H1 (cell line): ENCODE measurements at regions not wholly inside any gene's neighbourhood (a gene's known extent, or its start where the extent isn't known, plus 50 kb on each side); places are given as distances from the start of the nearest gene placed in this dataset.

ENCODE experiments used
- CTCF ChIA-PET: fragments of 300-600 bp; sonication (Branson Sonifier 250); formaldehyde crosslinking; loops from one replicate; lab custom pipeline; 2021; ENCODE audit not compliant: partially characterized antibody; lab: Charles Lee
- POLR2A ChIA-PET: fragments of 300-600 bp; sonication (Branson Sonifier 250); formaldehyde crosslinking; loops from one replicate; lab custom pipeline; 2021; ENCODE audit warnings: inconsistent platforms; ENCODE audit not compliant: partially characterized antibody; lab: Charles Lee
- DNase-seq, 2 experiments: peaks; one replicate each; pipeline versions ENCODE4 v3.0.0 to v3.0.0-alpha.2; 2010 to 2022; ENCODE audit warnings: low spot score in 2 of 2, low read depth in 1 of 2, mixed read lengths in 1 of 2
- FAIRE-seq: peaks from 2 replicates; lab custom pipeline; 2011; peaks lifted over from hg19 to GRCh38; lab: Jason Lieb, UNC
- H2AFZ ChIP-seq: 2 replicates; pipeline ENCODE4 v1.8.1; 2012; ENCODE audit warnings: low read length, inconsistent platforms
- H2AK5ac ChIP-seq: 2 replicates; pipeline ENCODE4 v1.6.1; 2013; ENCODE audit warnings: low read depth, low read length
- H2BK120ac ChIP-seq: replicated peaks from 2 replicates; pipeline ENCODE3; 2013; ENCODE audit warnings: low read depth, low read length, inconsistent platforms
- H2BK12ac ChIP-seq: 2 replicates; pipeline ENCODE4 v1.6.1; 2013; ENCODE audit warnings: low read depth, low read length
- H2BK15ac ChIP-seq: 2 replicates; pipeline ENCODE4 v1.6.1; 2013; ENCODE audit warnings: low read length
- H2BK20ac ChIP-seq: 2 replicates; pipeline ENCODE4 v1.6.1; 2013; ENCODE audit warnings: low read length
- H2BK5ac ChIP-seq: 2 replicates; pipeline ENCODE4 v1.6.1; 2013; ENCODE audit warnings: low read depth, low read length
- H3K14ac ChIP-seq: 2 replicates; pipeline ENCODE4 v1.6.1; 2013; ENCODE audit warnings: inconsistent platforms; ENCODE audit not compliant: insufficient read length
- H3K18ac ChIP-seq: 2 replicates; pipeline ENCODE4 v1.6.1; 2013; ENCODE audit warnings: low read length; ENCODE audit errors: extremely low read depth
- H3K23ac ChIP-seq: 2 replicates; pipeline ENCODE4 v1.6.1; 2013; ENCODE audit warnings: inconsistent platforms; ENCODE audit not compliant: insufficient read length
- H3K23me2 ChIP-seq: 2 replicates; pipeline ENCODE4 v1.6.1; 2013; ENCODE audit warnings: low read depth, low read length
- H3K27ac ChIP-seq: 2 replicates; pipeline ENCODE4 v1.6.1; 2011; ENCODE audit warnings: low read depth, low read length, inconsistent platforms
- H3K27me3 ChIP-seq, 4 experiments: replicated peaks in 1 of 4; 1 replicate in 1 of 4; 2 replicates in 3 of 4; pipeline versions ENCODE4 v1.6.1 to v1.8.1; 2011 to 2013; ENCODE audit warnings: low read length in 3 of 4, mild to moderate bottlenecking in 3 of 4, inconsistent platforms in 2 of 4, mixed read lengths in 2 of 4, moderate library complexity in 1 of 4; ENCODE audit not compliant: control insufficient read depth in 3 of 4, insufficient read depth in 3 of 4; ENCODE audit errors: extremely low read depth in 1 of 4
- H3K36me3 ChIP-seq, 4 experiments: 2 replicates each; pipeline versions ENCODE4 v1.6.1 to v1.8.1; 2011 to 2013; ENCODE audit warnings: mild to moderate bottlenecking in 4 of 4, low read length in 3 of 4, moderate library complexity in 2 of 4, control low read depth in 1 of 4, inconsistent platforms in 1 of 4; ENCODE audit not compliant: insufficient read depth in 4 of 4, control insufficient read depth in 2 of 4
- H3K4ac ChIP-seq: replicated peaks from 2 replicates; pipeline ENCODE3; 2013; ENCODE audit warnings: low read length, low read depth, mixed read lengths, inconsistent platforms; ENCODE audit not compliant: insufficient read length
- H3K4me1 ChIP-seq, 4 experiments: replicated peaks in 1 of 4; 1 replicate in 1 of 4; 2 replicates in 3 of 4; pipeline versions ENCODE4 v1.6.1 to v1.8.1; 2011 to 2013; ENCODE audit warnings: low read length in 3 of 4, inconsistent platforms in 2 of 4, mixed read lengths in 1 of 4; ENCODE audit not compliant: insufficient read depth in 4 of 4, control insufficient read depth in 3 of 4
- H3K4me2 ChIP-seq, 2 experiments: 2 replicates each; pipeline versions ENCODE4 v1.6.1 to v1.8.1; 2011 to 2013; ENCODE audit warnings: low read depth in 2 of 2, low read length in 2 of 2, control low read depth in 1 of 2, inconsistent platforms in 1 of 2, mild to moderate bottlenecking in 1 of 2; ENCODE audit not compliant: insufficient read depth in 1 of 2
- H3K4me3 ChIP-seq, 4 experiments: fragments of 200-600, 300-600 bp in 1 of 4; sonication (generic), shearing (Covaris generic), sonication (Bioruptor Twin) in 1 of 4; 2 replicates each; pipeline versions ENCODE4 v1.5.1 to v1.8.1; 2011 to 2016; ENCODE audit warnings: low read length in 4 of 4, low read depth in 3 of 4, control low read depth in 2 of 4, inconsistent platforms in 2 of 4, mild to moderate bottlenecking in 2 of 4, mixed read lengths in 1 of 4, moderate library complexity in 1 of 4; ENCODE audit not compliant: insufficient read depth in 2 of 4; ENCODE audit errors: extremely low read depth in 1 of 4
- H3K56ac ChIP-seq: replicated peaks from 2 replicates; pipeline ENCODE3; 2013; ENCODE audit warnings: low read depth, mild to moderate bottlenecking, mixed read lengths, low read length, inconsistent platforms; ENCODE audit not compliant: insufficient read length
- H3K79me1 ChIP-seq: 2 replicates; pipeline ENCODE4 v1.6.1; 2013; ENCODE audit warnings: low read depth, low read length, control low read depth
- H3K79me2 ChIP-seq, 2 experiments: 2 replicates each; pipeline versions ENCODE4 v1.6.1 to v1.8.1; 2012 to 2013; ENCODE audit warnings: low read length in 2 of 2, mild to moderate bottlenecking in 2 of 2, inconsistent platforms in 1 of 2; ENCODE audit not compliant: insufficient read depth in 2 of 2, control insufficient read depth in 1 of 2
- H3K9ac ChIP-seq, 4 experiments: replicated peaks in 1 of 4; 1 replicate in 1 of 4; 2 replicates in 3 of 4; pipeline versions ENCODE4 v1.6.1 to v1.8.1; 2011 to 2013; ENCODE audit warnings: low read depth in 3 of 4, low read length in 3 of 4, control low read depth in 2 of 4, mild to moderate bottlenecking in 2 of 4, moderate library complexity in 2 of 4, inconsistent platforms in 1 of 4; ENCODE audit errors: extremely low read depth in 1 of 4
- H3K9me3 ChIP-seq, 2 experiments: 2 replicates each; pipeline versions ENCODE4 v1.6.1 to v1.8.1; 2012 to 2013; ENCODE audit warnings: mild to moderate bottlenecking in 2 of 2, moderate library complexity in 2 of 2, control low read depth in 1 of 2, inconsistent platforms in 1 of 2, low read depth in 1 of 2, low read length in 1 of 2, mixed read lengths in 1 of 2; ENCODE audit not compliant: insufficient read depth in 2 of 2
- H4K20me1 ChIP-seq, 2 experiments: replicated peaks in 1 of 2; 2 replicates each; pipeline versions ENCODE3 to v1.8.1; 2011 to 2013; ENCODE audit warnings: inconsistent platforms in 2 of 2, low read length in 2 of 2, mild to moderate bottlenecking in 1 of 2; ENCODE audit not compliant: insufficient read depth in 2 of 2, control insufficient read depth in 1 of 2
- H4K5ac ChIP-seq: 2 replicates; pipeline ENCODE4 v1.6.1; 2013; ENCODE audit warnings: low read length, low read depth, mixed read lengths, inconsistent platforms; ENCODE audit not compliant: insufficient read length
- H4K8ac ChIP-seq: 2 replicates; pipeline ENCODE4 v1.8.0; 2013; ENCODE audit warnings: mild to moderate bottlenecking, moderate library complexity, low read length, inconsistent platforms; ENCODE audit not compliant: insufficient read depth; ENCODE audit errors: extremely low read depth
- H4K91ac ChIP-seq: replicated peaks from 2 replicates; pipeline ENCODE3; 2013; ENCODE audit warnings: low read length, mixed read lengths, inconsistent platforms; ENCODE audit not compliant: insufficient read length
- BRCA1 ChIP-seq: IDR thresholded peaks from 2 replicates; pipeline ENCODE4 v1.6.1; 2012; ENCODE audit warnings: low read depth, low read length, improper control_type of control experiment
- CHD2 ChIP-seq: IDR thresholded peaks from 2 replicates; pipeline ENCODE4 v1.6.1; 2012; ENCODE audit warnings: low read length, improper control_type of control experiment
- CTBP2 ChIP-seq: IDR thresholded peaks from 2 replicates; pipeline ENCODE4 v1.7.0; 2011; ENCODE audit warnings: borderline replicate concordance, mild to moderate bottlenecking, moderate library complexity, mixed read lengths, low read length; ENCODE audit not compliant: insufficient read depth, insufficient read length
- EGR1 ChIP-seq: IDR thresholded peaks from 2 replicates; pipeline ENCODE4 v1.6.1; 2011; ENCODE audit warnings: low read depth, low read length, borderline replicate concordance
- HDAC2 ChIP-seq, 2 experiments: fragments of 300-600 bp in 1 of 2; sonication (generic) in 1 of 2; IDR thresholded peaks; 2 replicates each; pipeline ENCODE4 v1.6.1; 2011 to 2012; ENCODE audit warnings: low read depth in 2 of 2, low read length in 2 of 2, mild to moderate bottlenecking in 2 of 2, moderate library complexity in 2 of 2, borderline replicate concordance in 1 of 2, inconsistent platforms in 1 of 2
- MAFK ChIP-seq: IDR thresholded peaks from 2 replicates; pipeline ENCODE4 v1.6.1; 2012; ENCODE audit warnings: low read depth, mild to moderate bottlenecking, improper control_type of control experiment, low read length
- NRF1 ChIP-seq: IDR thresholded peaks from 2 replicates; pipeline ENCODE4 v1.6.1; 2011; ENCODE audit warnings: mild to moderate bottlenecking, low read depth, low read length, improper control_type of control experiment
- PHF8 ChIP-seq: fragments of 200-600 bp; sonication (generic); conservative IDR thresholded peaks from 2 replicates; pipeline ENCODE4 v1.7.1; 2012; ENCODE audit warnings: low read depth, mild to moderate bottlenecking, inconsistent platforms, low read length, moderate library complexity
- POLR2AphosphoS5 ChIP-seq: IDR thresholded peaks from 2 replicates; pipeline ENCODE4 v1.6.1; 2011; ENCODE audit warnings: low read depth, low read length
- SP2 ChIP-seq: IDR thresholded peaks from 2 replicates; pipeline ENCODE4 v1.6.1; 2012; ENCODE audit warnings: mild to moderate bottlenecking, low read length, inconsistent platforms
- SRF ChIP-seq: IDR thresholded peaks from 2 replicates; pipeline ENCODE4 v1.6.1; 2011; ENCODE audit warnings: mild to moderate bottlenecking, low read depth, low read length, moderate library complexity
- TAF1 ChIP-seq: IDR thresholded peaks from 2 replicates; pipeline ENCODE4 v1.6.1; 2011; ENCODE audit warnings: mild to moderate bottlenecking, low read depth, low read length
- ZNF274 ChIP-seq: IDR thresholded peaks from 2 replicates; pipeline ENCODE4 v1.7.0; 2012; ENCODE audit warnings: low read length, borderline replicate concordance; ENCODE audit errors: extremely low read depth
- WGBS, 2 experiments: shearing (Covaris generic) in 1 of 2; methylation state at CpG; one replicate each; pipeline versions ENCODE4 v1.1.6 to v1.1.7; 2013 to 2015; ENCODE audit warnings: low lambda C conversion rate in 2 of 2, mixed read lengths in 2 of 2, inconsistent platforms in 1 of 2, low coverage in 1 of 2, missing lambda C conversion rate in 1 of 2; ENCODE audit not compliant: insufficient replicate concordance in 2 of 2, insufficient coverage in 1 of 2, insufficient read length in 1 of 2; ENCODE audit errors: extremely low coverage in 1 of 2, missing lambda C conversion rate in 1 of 2; 5-methylcytosine and 5-hydroxymethylcytosine counted together

- H4K5ac ChIP-seq, result no peak overlapping the region
- H3K4me2 ChIP-seq, result no peak overlapping the region
- FAIRE-seq (no peak), DNase-seq (no peak)
- no peak overlapping the region for H3K9ac ChIP-seq
- H4K20me1 ChIP-seq, result no peaks in the 10 kb centered on the region
- no peak overlapping the region for H3K27ac ChIP-seq
- no peak overlapping the region for H3K4me3 ChIP-seq
- H3K36me3 ChIP-seq, result no peaks in the 10 kb centered on the region
- no peak overlapping the region for H2BK5ac ChIP-seq
- no peak overlapping the region for H3K18ac ChIP-seq
- no peak overlapping the region for H3K23ac ChIP-seq
- H2AFZ ChIP-seq, result no peak overlapping the region
- WGBS, 2 experiments, result 97% methylated on average over 3 of the region's 3 CpGs; no CpG with 5 or more reads in 1 of the 2 experiments
- H2BK120ac ChIP-seq, result no peak overlapping the region
- no peaks in the 10 kb centered on the region for H3K23me2 ChIP-seq
- TF ChIP-seq SRF (no peak), SP2 (no peak), HDAC2 (IDR thresholded peaks at IDR 0.05; ENCODE audit: borderline replicate concordance in 1 of 2, low read depth in 2 of 2, low read length in 2 of 2) (no peak), ZNF274 (no peak), BRCA1 (no peak), EGR1 (no peak), PHF8 (no peak), NRF1 (no peak), CHD2 (no peak), CTBP2 (no peak), TAF1 (no peak), POLR2AphosphoS5 (no peak), MAFK (no peak)
- no peak overlapping the region for H4K91ac ChIP-seq
- H2BK20ac ChIP-seq, result no peak overlapping the region
- peaks cover 0 to 4% (median 0%) of the 10 kb centered on the region in 4 experiments; a peak in 1 of 7 replicates for H3K4me1 ChIP-seq
- H3K56ac ChIP-seq, result no peak overlapping the region
- no peaks in the 10 kb centered on the region for H3K79me2 ChIP-seq
- no peaks in the 10 kb centered on the region for H3K27me3 ChIP-seq
- H3K9me3 ChIP-seq, result peaks cover 0 to 2% of the 10 kb centered on the region in 2 experiments; a peak in 1 of 4 replicates
- no peak overlapping the region for H3K14ac ChIP-seq
- no peak overlapping the region for H2BK15ac ChIP-seq
- H4K8ac ChIP-seq, result no peak overlapping the region
- no peaks in the 10 kb centered on the region for H3K79me1 ChIP-seq
- ChIA-PET CTCF (interaction anchor here (0.9 to 1.1 kb wide), 2 partner anchors 9 to 138 kb away, joined by 3 read pairs; no protein-coding TSS in a partner anchor), POLR2A (no interaction called here)
- no peak overlapping the region for H3K4ac ChIP-seq
- H2BK12ac ChIP-seq, result no peak overlapping the region
- no peak overlapping the region for H2AK5ac ChIP-seq
Measured at GRCh38 chr2:3944841-3945240, 241.5 kb downstream of the DCDC2C start.
